SU-DHL-6 (cell line): ENCODE measurements at regions not wholly inside any gene's neighbourhood (a gene's known extent, or its start where the extent isn't known, plus 50 kb on each side); places are given as distances from the start of the nearest gene placed in this dataset.

Experiments used
- EZH2phosphoT487 ChIP-seq: fragments of 200-600 bp; sonication (generic), shearing (Covaris generic); conservative IDR thresholded peaks from 2 replicates; pipeline ENCODE4 v1.6.1; 2018; ENCODE audit warnings: mild to moderate bottlenecking, antibody characterized with exemption, low read length, moderate library complexity, mixed read lengths
- TF ChIP-seq, protein P1 (sequence below): fragments of 200-600 bp; sonication (generic); IDR thresholded peaks from one replicate; pipeline ENCODE4 v1.5.1; 2017; ENCODE audit warnings: antibody characterized with exemption, mild to moderate bottlenecking, low read length, moderate library complexity; ENCODE audit not compliant: insufficient read depth, poor library complexity, severe bottlenecking

DNA sequence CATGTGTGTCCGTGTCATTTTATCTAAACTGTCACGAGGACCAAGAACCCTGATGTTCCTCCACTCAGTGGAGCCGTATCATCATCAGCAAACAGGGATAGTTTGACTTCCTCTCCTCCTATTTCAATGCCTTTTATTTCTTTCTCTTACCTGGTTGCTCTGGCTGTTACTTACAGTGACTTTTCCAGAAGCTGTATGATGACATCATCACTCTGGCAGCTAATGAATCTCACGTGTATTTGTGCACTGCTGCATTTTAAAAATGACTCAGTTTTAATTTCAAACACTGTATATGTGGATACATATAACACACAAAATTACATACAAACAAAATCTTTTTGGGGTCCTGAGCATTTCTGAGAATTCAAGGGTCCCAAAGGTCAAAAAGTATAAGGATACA, 481.4 kb downstream of the CDH2 start:
- TF ChIP-seq, protein P1, sequence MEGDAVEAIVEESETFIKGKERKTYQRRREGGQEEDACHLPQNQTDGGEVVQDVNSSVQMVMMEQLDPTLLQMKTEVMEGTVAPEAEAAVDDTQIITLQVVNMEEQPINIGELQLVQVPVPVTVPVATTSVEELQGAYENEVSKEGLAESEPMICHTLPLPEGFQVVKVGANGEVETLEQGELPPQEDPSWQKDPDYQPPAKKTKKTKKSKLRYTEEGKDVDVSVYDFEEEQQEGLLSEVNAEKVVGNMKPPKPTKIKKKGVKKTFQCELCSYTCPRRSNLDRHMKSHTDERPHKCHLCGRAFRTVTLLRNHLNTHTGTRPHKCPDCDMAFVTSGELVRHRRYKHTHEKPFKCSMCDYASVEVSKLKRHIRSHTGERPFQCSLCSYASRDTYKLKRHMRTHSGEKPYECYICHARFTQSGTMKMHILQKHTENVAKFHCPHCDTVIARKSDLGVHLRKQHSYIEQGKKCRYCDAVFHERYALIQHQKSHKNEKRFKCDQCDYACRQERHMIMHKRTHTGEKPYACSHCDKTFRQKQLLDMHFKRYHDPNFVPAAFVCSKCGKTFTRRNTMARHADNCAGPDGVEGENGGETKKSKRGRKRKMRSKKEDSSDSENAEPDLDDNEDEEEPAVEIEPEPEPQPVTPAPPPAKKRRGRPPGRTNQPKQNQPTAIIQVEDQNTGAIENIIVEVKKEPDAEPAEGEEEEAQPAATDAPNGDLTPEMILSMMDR = no peak
- TF ChIP-seq EZH2phosphoT487 = no peak
